DND-41 (cell line): ENCODE measurements at regions not wholly inside any gene's neighbourhood (a gene's known extent, or its start where the extent isn't known, plus 50 kb on each side); places are given as distances from the start of the nearest gene placed in this dataset.

Experiments used
- ATAC-seq: fragments of 200-7000 bp; cut with Tn5 transposase; 3 replicates; pipeline ENCODE4 v1.9.1; 2021; ENCODE audit warnings: low read depth; ENCODE audit not compliant: insufficient read depth
- DNase-seq: peaks from one replicate; pipeline ENCODE4 v3.0.0-alpha.2; 2020
- H2AFZ ChIP-seq: 2 replicates; pipeline ENCODE4 v1.6.0; 2012; ENCODE audit warnings: low read depth, low read length
- H3K27ac ChIP-seq: 2 replicates; pipeline ENCODE4 v1.5.1; 2012; ENCODE audit warnings: low read length, inconsistent platforms
- H3K27me3 ChIP-seq: fragments of 200-600 bp; sonication (generic); 2 replicates; pipeline ENCODE4 v1.6.0; 2012; ENCODE audit warnings: low read length, mild to moderate bottlenecking, inconsistent platforms; ENCODE audit not compliant: insufficient read depth, poor library complexity
- H3K36me3 ChIP-seq: 2 replicates; pipeline ENCODE4 v1.5.1; 2012; ENCODE audit warnings: low read length, inconsistent platforms; ENCODE audit not compliant: insufficient read depth
- H3K4me1 ChIP-seq: 2 replicates; pipeline ENCODE4 v1.5.1; 2012; ENCODE audit warnings: mild to moderate bottlenecking, low read length; ENCODE audit not compliant: insufficient read depth
- H3K4me2 ChIP-seq: 2 replicates; pipeline ENCODE4 v1.6.0; 2012; ENCODE audit warnings: mild to moderate bottlenecking, moderate library complexity, low read length, inconsistent platforms; ENCODE audit not compliant: insufficient read depth
- H3K4me3 ChIP-seq, 2 experiments: fragments of 200-600 bp in 1 of 2; shearing (Covaris generic) in 1 of 2; 2 replicates each; pipeline ENCODE4 v1.5.1; 2012 to 2016; ENCODE audit warnings: inconsistent platforms in 2 of 2, low read length in 2 of 2, mild to moderate bottlenecking in 2 of 2, low read depth in 1 of 2, moderate library complexity in 1 of 2
- H3K79me2 ChIP-seq: 2 replicates; pipeline ENCODE4 v1.6.0; 2012; ENCODE audit warnings: low read length, inconsistent platforms; ENCODE audit not compliant: insufficient read depth
- H3K9ac ChIP-seq: 2 replicates; pipeline ENCODE4 v1.6.0; 2012; ENCODE audit warnings: low read depth, mild to moderate bottlenecking, inconsistent platforms, low read length, moderate library complexity
- H3K9me3 ChIP-seq: 2 replicates; pipeline ENCODE4 v1.5.1; 2012; ENCODE audit warnings: low read length, moderate library complexity, mild to moderate bottlenecking, inconsistent platforms; ENCODE audit not compliant: insufficient read depth, severe bottlenecking
- H4K20me1 ChIP-seq: 2 replicates; pipeline ENCODE4 v1.6.0; 2012; ENCODE audit warnings: low read length; ENCODE audit not compliant: insufficient read depth
- EZH2 ChIP-seq: IDR thresholded peaks from 3 replicates; pipeline ENCODE4 v1.6.1; 2012; ENCODE audit warnings: borderline replicate concordance, low read depth, mild to moderate bottlenecking, moderate library complexity, low read length, inconsistent platforms; ENCODE audit not compliant: severe bottlenecking
- TF ChIP-seq, protein P1 (sequence below): IDR thresholded peaks from 2 replicates; pipeline ENCODE4 v1.5.1; 2012; ENCODE audit warnings: borderline replicate concordance, low read length, moderate library complexity, mild to moderate bottlenecking; ENCODE audit not compliant: poor library complexity, severe bottlenecking; ENCODE audit errors: extremely low read depth

DNA sequence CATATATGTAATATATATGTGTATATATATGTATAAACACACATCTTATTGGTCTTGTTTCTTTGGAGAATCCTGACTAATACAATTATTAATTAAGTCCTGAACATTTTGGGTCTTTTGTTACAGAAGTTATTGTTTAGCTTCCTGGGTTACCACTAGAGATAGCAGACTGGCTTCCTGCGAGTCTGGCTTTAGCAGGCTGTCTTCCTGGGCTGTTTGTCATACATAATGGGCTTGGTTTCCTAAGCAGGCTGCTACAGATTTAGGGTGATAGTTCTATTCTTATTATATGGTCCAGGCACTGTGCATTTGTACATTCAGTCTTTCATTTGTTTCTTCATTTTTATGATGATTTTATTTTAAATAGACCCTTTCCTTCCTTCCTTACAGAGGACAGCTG, 312.0 kb upstream of the TMTC4 start:
- no peaks in the 10 kb centered on the region for H3K9me3 ChIP-seq
- H2AFZ ChIP-seq, result no peak overlapping the region
- no peak overlapping the region for H3K4me2 ChIP-seq
- no peaks in the 10 kb centered on the region for H3K4me1 ChIP-seq
- ATAC-seq (no peak), DNase-seq (no peak)
- TF ChIP-seq, protein P1, sequence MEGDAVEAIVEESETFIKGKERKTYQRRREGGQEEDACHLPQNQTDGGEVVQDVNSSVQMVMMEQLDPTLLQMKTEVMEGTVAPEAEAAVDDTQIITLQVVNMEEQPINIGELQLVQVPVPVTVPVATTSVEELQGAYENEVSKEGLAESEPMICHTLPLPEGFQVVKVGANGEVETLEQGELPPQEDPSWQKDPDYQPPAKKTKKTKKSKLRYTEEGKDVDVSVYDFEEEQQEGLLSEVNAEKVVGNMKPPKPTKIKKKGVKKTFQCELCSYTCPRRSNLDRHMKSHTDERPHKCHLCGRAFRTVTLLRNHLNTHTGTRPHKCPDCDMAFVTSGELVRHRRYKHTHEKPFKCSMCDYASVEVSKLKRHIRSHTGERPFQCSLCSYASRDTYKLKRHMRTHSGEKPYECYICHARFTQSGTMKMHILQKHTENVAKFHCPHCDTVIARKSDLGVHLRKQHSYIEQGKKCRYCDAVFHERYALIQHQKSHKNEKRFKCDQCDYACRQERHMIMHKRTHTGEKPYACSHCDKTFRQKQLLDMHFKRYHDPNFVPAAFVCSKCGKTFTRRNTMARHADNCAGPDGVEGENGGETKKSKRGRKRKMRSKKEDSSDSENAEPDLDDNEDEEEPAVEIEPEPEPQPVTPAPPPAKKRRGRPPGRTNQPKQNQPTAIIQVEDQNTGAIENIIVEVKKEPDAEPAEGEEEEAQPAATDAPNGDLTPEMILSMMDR, result no peak
- TF ChIP-seq EZH2, result no peak
- no peak overlapping the region for H3K9ac ChIP-seq
- H3K27ac ChIP-seq, result no peak overlapping the region
- no peaks in the 10 kb centered on the region for H3K27me3 ChIP-seq
- no peaks in the 10 kb centered on the region for H4K20me1 ChIP-seq
- no peak overlapping the region for H3K4me3 ChIP-seq
- no peaks in the 10 kb centered on the region for H3K36me3 ChIP-seq
- H3K79me2 ChIP-seq, result no peaks in the 10 kb centered on the region

DNA sequence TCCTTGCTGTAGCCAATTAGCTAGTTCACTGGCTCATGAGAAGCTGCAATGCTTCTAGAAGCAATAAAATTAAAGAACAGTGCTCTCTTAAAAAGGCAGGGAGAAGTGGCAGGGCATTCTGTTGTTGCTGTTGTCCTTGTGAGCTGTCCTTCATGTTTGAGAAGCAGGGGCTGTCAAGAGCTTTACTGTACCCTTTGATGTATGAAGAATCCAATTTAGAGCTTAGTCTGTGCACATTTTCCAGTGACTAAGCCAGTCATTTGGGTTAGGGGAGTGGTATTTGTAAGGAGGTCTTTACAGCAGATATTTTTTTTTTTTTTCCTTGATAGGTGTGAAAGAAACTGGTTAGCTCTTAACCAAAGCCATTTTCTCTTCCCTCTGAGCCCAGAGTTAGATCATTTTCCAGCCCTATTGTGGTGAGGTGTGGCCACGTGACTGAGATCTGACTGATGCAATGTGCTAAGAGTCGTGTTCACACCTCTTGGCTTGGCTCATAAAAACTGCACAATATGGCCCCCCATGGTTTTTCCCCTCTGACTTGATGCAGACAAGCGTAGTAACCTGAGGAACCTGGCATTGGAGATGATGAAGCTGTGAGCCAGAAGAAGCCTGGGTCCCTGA, 309.6 kb upstream of the TMTC4 start:
- H3K27me3 ChIP-seq, result no peaks in the 10 kb centered on the region
- TF ChIP-seq, protein P1, result no peak
- TF ChIP-seq EZH2, result no peak
- no peak overlapping the region for H3K4me3 ChIP-seq
- no peaks in the 10 kb centered on the region for H4K20me1 ChIP-seq
- no peaks in the 10 kb centered on the region for H3K36me3 ChIP-seq
- H3K4me2 ChIP-seq, result no peak overlapping the region
- no peak overlapping the region for H3K9ac ChIP-seq
- no peak overlapping the region for H3K27ac ChIP-seq
- H3K79me2 ChIP-seq, result no peaks in the 10 kb centered on the region
- DNase-seq (no peak), ATAC-seq (no peak)
- H3K9me3 ChIP-seq, result no peaks in the 10 kb centered on the region
- no peaks in the 10 kb centered on the region for H3K4me1 ChIP-seq
- H2AFZ ChIP-seq, result no peak overlapping the region

DNA sequence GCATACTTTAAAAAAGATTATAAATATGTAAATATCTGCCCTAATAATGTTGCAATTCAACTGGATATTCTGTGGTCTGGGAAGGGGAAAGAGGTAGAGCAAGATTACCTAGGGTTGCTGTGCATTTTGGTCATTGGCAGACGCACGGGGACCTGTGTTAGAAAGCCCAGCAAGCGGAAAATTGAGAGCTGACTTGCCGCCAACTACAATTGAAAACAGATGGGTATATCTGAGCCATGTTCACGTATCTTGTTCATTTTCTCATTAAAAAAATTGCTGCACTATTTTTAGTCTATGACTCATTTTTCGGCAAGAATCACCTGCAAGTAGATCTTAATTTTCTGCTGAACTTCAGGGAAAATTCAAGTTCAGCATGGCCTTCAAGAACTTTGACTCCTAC, 308.5 kb upstream of the TMTC4 start:
- Histone ChIP-seq H2AFZ (no peak overlapping the region), H3K4me1 (no peaks in the 10 kb centered on the region), H4K20me1 (no peaks in the 10 kb centered on the region), H3K9me3 (no peaks in the 10 kb centered on the region), H3K4me2 (no peak overlapping the region), H3K9ac (no peak overlapping the region), H3K4me3 (no peak overlapping the region), H3K27me3 (no peaks in the 10 kb centered on the region), H3K27ac (no peak overlapping the region), H3K79me2 (no peaks in the 10 kb centered on the region), H3K36me3 (no peaks in the 10 kb centered on the region)
- no peak for ATAC-seq
- no peak for DNase-seq
- TF ChIP-seq, protein P1, result no peak
- TF ChIP-seq EZH2, result no peak
